Fibroblast of skin of abdomen (primary cell): ENCODE measurements at regions not wholly inside any gene's neighbourhood (a gene's known extent, or its start where the extent isn't known, plus 50 kb on each side); places are given as distances from the start of the nearest gene placed in this dataset.

Source experiments
- DNase-seq: peaks from one replicate; pipeline ENCODE4 v3.0.0-alpha.2; 2013

GRCh38 chr13:23984546-23984945, 87.2 kb upstream of the C1QTNF9B start:
- peak; percentile 24 for DNase-seq

- no peak for DNase-seq
These were observed 87.8 kb upstream of the C1QTNF9B start for GRCh38 chr13:23985060-23985459.

GRCh38 chr13:23985839-23986238, 88.5 kb upstream of the C1QTNF9B start:
- peak; percentile 28 for DNase-seq

- peak; percentile 94 for DNase-seq
These were observed 89.3 kb upstream of the C1QTNF9B start for GRCh38 chr13:23986619-23987018.

- DNase-seq: peak; percentile 66
These were observed 90.1 kb upstream of the C1QTNF9B start for GRCh38 chr13:23987331-23987894.

GRCh38 chr13:23988546-23989122, 91.3 kb upstream of the C1QTNF9B start:
- peak; percentile 46 for DNase-seq

GRCh38 chr13:23990455-23990854, 93.2 kb upstream of the C1QTNF9B start:
- no peak for DNase-seq

- no peak for DNase-seq
These were observed 93.8 kb upstream of the C1QTNF9B start for GRCh38 chr13:23991119-23991518.

- DNase-seq: no peak
These were observed 95.7 kb upstream of the C1QTNF9B start for GRCh38 chr13:23992781-23993679.

GRCh38 chr13:23993680-23993985, 96.3 kb upstream of the C1QTNF9B start:
- peak; percentile 34 for DNase-seq

- DNase-seq: no peak
These were observed 98.2 kb upstream of the C1QTNF9B start for GRCh38 chr13:23995283-23996073.

GRCh38 chr13:23996456-23996855, 99.2 kb upstream of the C1QTNF9B start:
- no peak for DNase-seq

GRCh38 chr13:23999424-23999823, 102.1 kb upstream of the C1QTNF9B start:
- DNase-seq: no peak

GRCh38 chr13:24002206-24002815, 105.0 kb upstream of the C1QTNF9B start:
- DNase-seq: no peak

- DNase-seq: no peak
These were observed 107.0 kb upstream of the C1QTNF9B start for GRCh38 chr13:24004142-24004899.

- DNase-seq: no peak
These were observed 107.7 kb upstream of the C1QTNF9B start for GRCh38 chr13:24004971-24005370.

GRCh38 chr13:24005755-24006281, 108.5 kb upstream of the C1QTNF9B start:
- peak; percentile 23 for DNase-seq

- DNase-seq: no peak
These were observed 109.4 kb upstream of the C1QTNF9B start for GRCh38 chr13:24006520-24007248.

GRCh38 chr13:24007979-24008620, 110.8 kb upstream of the C1QTNF9B start:
- DNase-seq: no peak

GRCh38 chr13:24008679-24009078, 111.4 kb upstream of the C1QTNF9B start:
- DNase-seq: peak; percentile 36
